Sigmoid colon (tissue), 6 donors: ENCODE measurements at regions not wholly inside any gene's neighbourhood (a gene's known extent, or its start where the extent isn't known, plus 50 kb on each side); places are given as distances from the start of the nearest gene placed in this dataset.
"Not testable (repeated sequence)": the region's sequence is repeated elsewhere in the genome, so short reads cannot be mapped to it uniquely, and the experiment has no call there.

Experiments used
- DNase-seq: peaks from one replicate; pipeline ENCODE4 v3.0.0-alpha.2; 2019
- H3K27ac ChIP-seq, 4 donors: fragments of 200-600 bp; sonication (generic); one replicate each; pipeline ENCODE4 v1.5.1; 2016 to 2019; ENCODE audit warnings: mild to moderate bottlenecking in 1 of 4
- H3K27me3 ChIP-seq, 3 donors: fragments of 200-600 bp; sonication (generic); one replicate each; pipeline ENCODE4 v1.5.1; 2019; ENCODE audit warnings: mild to moderate bottlenecking in 1 of 3
- H3K36me3 ChIP-seq, 4 donors: fragments of 200-600 bp; sonication (generic); one replicate each; pipeline ENCODE4 v1.5.1; 2016 to 2019
- H3K4me1 ChIP-seq, 4 donors: fragments of 200-600 bp; sonication (generic); one replicate each; pipeline ENCODE4 v1.5.1; 2017 to 2019
- H3K4me3 ChIP-seq, 4 donors: fragments of 200-600 bp; sonication (generic); one replicate each; pipeline ENCODE4 v1.5.1; 2017 to 2019; ENCODE audit warnings: mild to moderate bottlenecking in 2 of 4, moderate library complexity in 1 of 4
- H3K9me3 ChIP-seq, 4 donors: fragments of 200-600 bp in 3 of 4; sonication (generic) in 3 of 4; one replicate each; pipeline versions ENCODE4 v1.5.1 to v1.6.1; 2013 to 2019
- EP300 ChIP-seq, 4 donors: sonication (generic); formaldehyde crosslinking; IDR thresholded peaks; one replicate each; pipeline ENCODE4 v1.6.1; 2017; ENCODE audit warnings: antibody characterized with exemption in 4 of 4
- POLR2A ChIP-seq, 2 donors: fragments of 450-650 bp; IDR thresholded peaks; one replicate each; pipeline ENCODE4 v1.6.1; 2016; ENCODE audit warnings: antibody characterized with exemption in 2 of 2, mild to moderate bottlenecking in 2 of 2, moderate library complexity in 2 of 2
- POLR2AphosphoS5 ChIP-seq, 4 donors: sonication (generic); formaldehyde crosslinking; IDR thresholded peaks; one replicate each; pipeline ENCODE4 v1.6.1; 2017; ENCODE audit warnings: antibody characterized with exemption in 4 of 4
- WGBS, 2 donors: extraction: QIAGEN DNeasy Blood & Tissue Kit; methylation state at CpG; one replicate each; pipeline ENCODE4 v1.1.7; 2013; 5-methylcytosine and 5-hydroxymethylcytosine counted together
- intact Hi-C: fragments of 100-400 bp; cut with DNase I; formaldehyde crosslinking; loops from one replicate; pipeline ENCODE4 v1.15.1; 2023
- TF ChIP-seq, protein P1 (sequence below), 4 experiments: fragments of 450-650 bp in 3 of 4; fragments of 200-600 bp in 1 of 4; IDR thresholded peaks; one replicate each; pipeline ENCODE4 v1.5.1; 2016 to 2019; ENCODE audit warnings: antibody characterized with exemption in 4 of 4, mild to moderate bottlenecking in 3 of 4, moderate library complexity in 2 of 4
- donor health status: healthy with polysubstance abuse.
- donor health status: healthy.

- no peak for TF ChIP-seq EP300 (IDR thresholded peaks at IDR 0.05)
- no peak for TF ChIP-seq POLR2AphosphoS5 (IDR thresholded peaks at IDR 0.05)
- TF ChIP-seq POLR2A (IDR thresholded peaks at IDR 0.05), result no peak
- TF ChIP-seq, protein P1, sequence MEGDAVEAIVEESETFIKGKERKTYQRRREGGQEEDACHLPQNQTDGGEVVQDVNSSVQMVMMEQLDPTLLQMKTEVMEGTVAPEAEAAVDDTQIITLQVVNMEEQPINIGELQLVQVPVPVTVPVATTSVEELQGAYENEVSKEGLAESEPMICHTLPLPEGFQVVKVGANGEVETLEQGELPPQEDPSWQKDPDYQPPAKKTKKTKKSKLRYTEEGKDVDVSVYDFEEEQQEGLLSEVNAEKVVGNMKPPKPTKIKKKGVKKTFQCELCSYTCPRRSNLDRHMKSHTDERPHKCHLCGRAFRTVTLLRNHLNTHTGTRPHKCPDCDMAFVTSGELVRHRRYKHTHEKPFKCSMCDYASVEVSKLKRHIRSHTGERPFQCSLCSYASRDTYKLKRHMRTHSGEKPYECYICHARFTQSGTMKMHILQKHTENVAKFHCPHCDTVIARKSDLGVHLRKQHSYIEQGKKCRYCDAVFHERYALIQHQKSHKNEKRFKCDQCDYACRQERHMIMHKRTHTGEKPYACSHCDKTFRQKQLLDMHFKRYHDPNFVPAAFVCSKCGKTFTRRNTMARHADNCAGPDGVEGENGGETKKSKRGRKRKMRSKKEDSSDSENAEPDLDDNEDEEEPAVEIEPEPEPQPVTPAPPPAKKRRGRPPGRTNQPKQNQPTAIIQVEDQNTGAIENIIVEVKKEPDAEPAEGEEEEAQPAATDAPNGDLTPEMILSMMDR (IDR thresholded peaks at IDR 0.05), result no peak
- WGBS, 2 donors, result 36 to 74% methylated on average over 3 of the region's 3 CpGs
- no peaks in the 10 kb centered on the region for H3K27me3 ChIP-seq
- H3K9me3 ChIP-seq, result peaks cover 0 to 6% (median 0%) of the 10 kb centered on the region in 4 donors
- H3K4me3 ChIP-seq, result no peak overlapping the region
- H3K4me1 ChIP-seq, result no peaks in the 10 kb centered on the region
- intact Hi-C loops, result no loop called here
- no peak for DNase-seq
- no peaks in the 10 kb centered on the region for H3K36me3 ChIP-seq
- no peak overlapping the region for H3K27ac ChIP-seq
Observed at GRCh38 chr16:17001471-17001870, 469.3 kb downstream of the XYLT1 start.

DNA sequence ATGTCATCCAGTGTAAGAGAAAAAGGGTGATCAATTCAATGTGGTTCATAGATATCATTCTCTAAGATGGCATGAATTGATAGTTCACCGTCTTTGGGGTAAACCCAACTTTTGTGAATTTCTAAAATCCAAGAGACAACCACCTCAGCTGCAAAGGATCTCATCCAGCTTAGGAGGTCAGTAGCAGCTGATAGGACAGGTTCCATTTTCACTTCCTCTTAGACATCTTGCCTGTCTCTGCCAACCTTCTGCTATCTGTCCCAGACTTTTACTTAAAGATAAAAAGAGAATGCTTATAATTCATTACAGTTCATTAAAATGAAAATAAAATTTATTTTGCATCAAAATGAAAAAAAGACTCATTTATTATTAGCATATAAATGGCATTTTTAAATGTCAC, 468.2 kb downstream of the XYLT1 start:
- 94% methylated on average over 1 of the region's 1 CpG for WGBS, 2 donors
- no peak for DNase-seq
- no peak overlapping the region for H3K27ac ChIP-seq
- H3K4me1 ChIP-seq, result no peaks in the 10 kb centered on the region
- no peak for TF ChIP-seq EP300 (IDR thresholded peaks at IDR 0.05)
- TF ChIP-seq, protein P1 (IDR thresholded peaks at IDR 0.05), result no peak
- TF ChIP-seq POLR2AphosphoS5 (IDR thresholded peaks at IDR 0.05), result no peak
- TF ChIP-seq POLR2A (IDR thresholded peaks at IDR 0.05), result no peak
- H3K4me3 ChIP-seq, result no peak overlapping the region
- H3K36me3 ChIP-seq, result no peaks in the 10 kb centered on the region
- H3K27me3 ChIP-seq, result no peaks in the 10 kb centered on the region
- intact Hi-C loops, result no loop called here
- H3K9me3 ChIP-seq, result peaks cover 0 to 6% (median 0%) of the 10 kb centered on the region in 4 donors

GRCh38 chr16:17005963-17006362, 464.8 kb downstream of the XYLT1 start:
- intact Hi-C loops, H3K36me3 ChIP-seq, DNase-seq, H3K27me3 ChIP-seq, H3K9me3 ChIP-seq, H3K27ac ChIP-seq, H3K4me3 ChIP-seq, H3K4me1 ChIP-seq: not testable (repeated sequence)
- WGBS, 2 donors, result 91 to 98% methylated on average over 1 of the region's 1 CpG

GRCh38 chr16:17011712-17012111, 459.0 kb downstream of the XYLT1 start:
- Histone ChIP-seq H3K36me3 (no peaks in the 10 kb centered on the region), H3K9me3 (peaks cover 0 to 2% (median 0%) of the 10 kb centered on the region in 4 donors), H3K4me1 (no peaks in the 10 kb centered on the region), H3K27ac (no peak overlapping the region), H3K4me3 (no peak overlapping the region), H3K27me3 (peaks cover 0 to 5% (median 0%) of the 10 kb centered on the region in 3 donors)
- no peak for DNase-seq
- TF ChIP-seq POLR2A (IDR thresholded peaks at IDR 0.05) (no peak), EP300 (IDR thresholded peaks at IDR 0.05) (no peak), POLR2AphosphoS5 (IDR thresholded peaks at IDR 0.05) (no peak)
- TF ChIP-seq, protein P1 (IDR thresholded peaks at IDR 0.05), result no peak
- intact Hi-C loops, result no loop called here

DNA sequence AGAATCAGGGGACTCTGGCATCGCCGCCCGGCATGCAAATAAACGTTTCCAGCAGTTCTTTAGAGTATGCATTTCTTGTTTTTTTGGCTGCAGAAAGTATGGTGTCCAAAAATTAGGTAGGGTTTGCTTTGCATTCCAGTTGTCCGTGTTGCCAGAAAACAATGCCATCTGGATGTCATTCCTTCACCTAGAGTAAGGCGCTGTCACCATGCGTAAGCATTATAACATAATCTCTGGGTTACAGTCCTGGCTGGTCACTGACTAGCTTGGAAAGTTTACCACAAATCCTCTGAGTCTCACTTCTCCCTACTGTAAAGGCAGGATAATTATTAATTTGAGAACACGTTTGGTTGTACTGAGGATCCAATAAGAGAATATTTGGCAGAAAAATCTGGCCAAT, 457.7 kb downstream of the XYLT1 start:
- DNase-seq, result no peak
- H3K4me3 ChIP-seq, result no peak overlapping the region
- intact Hi-C loops, result no loop called here
- H3K36me3 ChIP-seq, result no peaks in the 10 kb centered on the region
- TF ChIP-seq POLR2AphosphoS5 (IDR thresholded peaks at IDR 0.05) (no peak), EP300 (IDR thresholded peaks at IDR 0.05) (no peak), POLR2A (IDR thresholded peaks at IDR 0.05) (no peak)
- TF ChIP-seq, protein P1 (IDR thresholded peaks at IDR 0.05), result no peak
- WGBS, 2 donors, result 72 to 80% methylated on average over 8 of the region's 8 CpGs
- H3K9me3 ChIP-seq, result peaks cover 0 to 5% (median 2%) of the 10 kb centered on the region in 4 donors
- H3K4me1 ChIP-seq, result no peaks in the 10 kb centered on the region
- peaks cover 0 to 5% (median 0%) of the 10 kb centered on the region in 3 donors for H3K27me3 ChIP-seq
- H3K27ac ChIP-seq, result no peak overlapping the region
